T follicular helper cell (primary cell): ENCODE measurements at regions not wholly inside any gene's neighbourhood (a gene's known extent, or its start where the extent isn't known, plus 50 kb on each side); places are given as distances from the start of the nearest gene placed in this dataset.
"Not testable (repeated sequence)": the region's sequence is repeated elsewhere in the genome, so short reads cannot be mapped to it uniquely, and the experiment has no call there.

Experiments used
- DNase-seq: peaks from one replicate; pipeline ENCODE4 v3.0.0-alpha.2; 2020; ENCODE audit warnings: low read depth

- DNase-seq = no peak
These were observed 524.5 kb downstream of the TMEM38B start for GRCh38 chr9:106218854-106219253.

- DNase-seq = no peak
These were observed 526.1 kb downstream of the TMEM38B start for GRCh38 chr9:106220415-106220814.

- no peak for DNase-seq
These were observed 534.5 kb downstream of the TMEM38B start for GRCh38 chr9:106228861-106229260.

GRCh38 chr9:106233116-106233515, 538.8 kb downstream of the TMEM38B start:
- DNase-seq = no peak

- DNase-seq = not testable (repeated sequence)
These were observed 566.6 kb downstream of the TMEM38B start for GRCh38 chr9:106260908-106261307.

DNA sequence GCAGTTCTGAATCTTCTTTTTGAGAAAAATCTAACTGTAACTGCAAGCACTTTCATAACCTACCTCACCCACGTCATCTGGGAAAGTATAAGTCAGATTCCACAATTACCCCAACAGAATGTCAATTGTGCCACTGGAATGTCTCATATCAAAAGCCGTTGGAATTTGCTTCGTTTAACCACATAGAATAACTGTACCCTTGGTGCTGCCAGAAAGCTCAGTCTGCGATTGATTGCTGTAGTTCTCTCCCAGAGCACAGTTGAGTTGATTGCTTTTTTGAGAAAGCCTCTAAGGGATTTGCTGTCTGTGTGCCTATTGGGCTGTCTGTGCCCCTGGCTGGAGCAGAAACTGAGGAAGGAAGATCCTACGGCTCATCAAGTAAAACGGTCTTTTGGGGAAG, 583.6 kb downstream of the TMEM38B start:
- no peak for DNase-seq

GRCh38 chr9:106283769-106284168, 579.2 kb upstream of the ZNF462 start:
- no peak for DNase-seq

GRCh38 chr9:106284296-106284695, 578.7 kb upstream of the ZNF462 start:
- no peak for DNase-seq

DNA sequence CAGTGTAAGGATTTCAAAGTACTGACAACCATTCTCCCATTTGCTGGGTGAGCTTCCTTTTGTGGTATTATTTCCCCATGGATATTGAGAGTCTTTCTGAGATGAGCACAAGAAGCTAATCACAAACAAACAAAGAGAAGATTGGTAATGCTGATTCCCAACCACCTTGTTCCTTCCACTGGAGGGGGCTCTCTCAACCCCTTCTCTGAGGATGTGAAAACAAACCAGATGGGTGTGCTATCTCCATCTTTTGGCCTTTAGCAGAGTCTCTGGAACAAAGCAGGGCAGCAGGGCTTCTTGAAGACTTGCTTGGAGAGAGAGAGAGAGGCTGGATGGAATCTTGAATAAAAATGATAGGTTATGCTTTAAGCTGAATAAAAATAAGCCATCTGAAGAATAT, 576.7 kb upstream of the ZNF462 start:
- no peak for DNase-seq

DNA sequence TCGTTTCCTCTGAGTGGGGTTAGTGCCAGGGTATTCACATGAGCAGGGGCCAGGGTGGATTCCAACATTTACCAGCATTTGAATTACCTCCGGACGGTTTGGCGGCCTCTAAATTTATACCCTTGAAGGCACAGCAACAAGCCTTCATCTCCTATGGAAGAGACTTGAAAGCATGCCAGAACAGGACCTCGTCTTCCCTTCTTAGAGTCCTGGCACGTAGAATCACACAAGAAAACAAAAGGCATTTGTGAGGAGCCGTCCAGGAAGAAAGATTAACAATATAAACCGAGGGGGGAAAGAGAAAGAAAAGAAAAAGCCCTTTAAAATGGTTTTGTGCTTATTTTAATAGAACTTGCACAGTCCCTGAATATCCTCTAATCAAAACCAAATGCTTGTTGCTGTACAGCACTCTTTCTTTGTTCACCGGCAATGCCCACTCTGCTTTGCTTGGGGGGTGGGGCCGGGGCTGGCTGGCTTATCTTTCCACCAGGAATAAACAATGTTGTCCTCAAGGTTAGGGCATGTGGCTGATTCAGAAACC, 575.8 kb upstream of the ZNF462 start:
- no peak for DNase-seq

DNA sequence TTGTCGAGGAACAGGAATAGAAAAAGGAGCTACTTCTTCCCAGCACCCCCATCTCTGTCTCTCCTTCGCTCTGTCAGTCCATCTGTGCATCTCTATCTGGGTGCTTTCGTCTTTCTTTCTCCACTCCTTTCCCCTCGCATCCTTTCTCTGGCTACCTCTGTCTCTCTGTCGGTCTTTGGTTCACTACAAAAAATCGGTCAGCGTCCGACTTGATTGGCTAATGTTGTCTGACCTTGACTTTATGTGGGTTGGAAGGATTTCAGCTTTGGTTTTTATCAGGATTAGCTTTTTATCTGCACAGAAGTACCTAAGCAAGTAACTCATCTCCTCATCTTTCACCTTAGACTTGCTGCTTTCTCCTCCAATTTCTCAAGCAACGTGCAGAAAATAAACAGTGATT, 575.2 kb upstream of the ZNF462 start:
- DNase-seq = no peak

DNA sequence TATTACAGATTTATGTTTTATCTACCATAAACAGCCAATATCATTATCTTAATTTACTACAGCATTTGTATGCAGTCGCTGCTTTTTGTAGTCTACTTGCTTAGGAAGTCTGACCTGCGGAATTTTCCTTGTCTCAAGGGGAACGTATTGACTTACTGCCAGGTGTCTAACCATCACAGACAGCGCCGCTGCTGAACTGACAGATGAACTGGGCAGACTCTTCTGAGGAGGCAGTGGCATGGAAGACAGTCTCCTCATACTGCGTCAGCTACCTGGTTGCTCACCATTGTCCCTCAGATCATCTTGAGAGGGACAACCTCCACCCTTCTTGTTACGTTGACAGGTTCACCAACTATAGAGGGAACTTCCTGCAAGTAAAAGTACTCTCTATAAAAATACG, 574.3 kb upstream of the ZNF462 start:
- no peak for DNase-seq

GRCh38 chr9:106291786-106292185, 571.2 kb upstream of the ZNF462 start:
- no peak for DNase-seq

- DNase-seq = no peak
These were observed 566.5 kb upstream of the ZNF462 start for GRCh38 chr9:106296426-106296825.

DNA sequence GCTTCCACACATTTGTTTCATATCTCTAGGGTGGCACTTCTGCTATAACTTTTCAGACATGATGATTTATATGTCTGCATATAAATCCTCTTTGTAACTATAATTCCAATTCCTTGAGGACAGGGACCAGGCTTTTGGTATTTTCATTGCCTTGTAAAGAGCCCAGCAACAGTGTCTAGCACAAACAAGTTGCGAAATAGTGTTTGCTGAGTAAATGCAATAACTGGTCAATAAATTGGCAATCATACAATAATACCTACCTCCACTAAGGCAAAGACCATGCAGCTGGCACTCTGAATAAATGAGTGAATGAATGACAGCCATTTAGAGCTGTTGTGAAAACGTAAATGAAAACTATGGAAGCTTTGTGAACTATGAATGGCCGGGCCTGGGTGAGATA, 564.0 kb upstream of the ZNF462 start:
- DNase-seq = no peak

- DNase-seq = no peak
These were observed 558.5 kb upstream of the ZNF462 start for GRCh38 chr9:106304401-106304920.

GRCh38 chr9:106305428-106306133, 557.4 kb upstream of the ZNF462 start:
- DNase-seq = no peak

DNA sequence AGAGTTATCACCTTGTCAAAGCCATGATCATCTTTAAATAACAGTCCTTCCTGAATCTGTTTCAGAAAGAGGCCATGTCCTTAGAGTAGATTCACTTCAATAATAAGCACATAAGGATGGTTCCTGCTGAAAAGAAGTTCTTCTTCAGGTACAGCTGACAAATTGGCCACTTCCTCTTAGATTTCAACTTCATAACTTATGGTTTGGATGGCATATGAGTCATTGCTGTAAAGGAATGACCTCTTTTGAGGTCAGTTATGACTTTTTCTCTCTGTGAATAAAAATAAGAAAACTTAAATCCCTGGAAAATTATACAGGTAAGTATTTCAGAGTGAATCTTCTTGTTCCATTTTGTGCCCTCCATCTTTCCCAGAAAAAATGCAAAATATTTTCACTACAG, 555.3 kb upstream of the ZNF462 start:
- no peak for DNase-seq

DNA sequence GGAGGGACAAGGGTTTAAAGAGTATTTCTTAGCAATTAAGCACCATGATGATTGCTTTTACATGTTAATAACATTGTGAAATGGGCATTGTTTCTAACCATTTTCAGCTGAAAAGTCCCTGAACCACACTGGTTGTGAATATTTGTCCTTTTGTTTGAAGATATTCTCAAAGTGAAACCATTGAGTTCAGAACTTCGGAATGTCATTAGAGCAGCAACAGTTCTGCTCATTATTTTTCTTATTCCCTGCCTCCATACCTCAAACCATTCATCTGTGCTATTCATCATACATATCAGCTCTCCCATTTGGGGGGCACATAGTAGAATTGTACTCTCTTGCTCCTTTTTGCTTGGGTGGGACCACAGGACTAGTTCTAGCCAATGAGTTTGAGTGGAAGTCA, 553.0 kb upstream of the ZNF462 start:
- no peak for DNase-seq

DNA sequence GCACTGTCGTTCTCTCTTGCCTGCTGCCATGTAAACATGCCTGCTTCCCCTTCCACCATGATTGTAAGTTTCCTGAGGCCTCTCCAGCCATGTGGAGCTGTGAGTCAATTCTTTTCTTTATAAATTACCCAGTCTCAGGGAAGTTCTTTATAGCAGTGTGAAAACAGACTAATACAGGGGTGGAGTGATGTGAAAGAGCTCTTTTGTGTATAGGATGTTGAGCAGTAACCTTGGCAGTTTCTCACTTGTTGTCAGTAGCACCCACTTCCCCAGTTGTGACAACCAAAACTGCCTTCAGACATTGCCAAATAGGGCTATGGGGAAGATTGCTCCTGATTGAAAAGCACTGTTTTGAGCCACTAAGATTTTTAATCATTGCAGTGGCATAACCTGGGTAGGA, 552.2 kb upstream of the ZNF462 start:
- no peak for DNase-seq

DNA sequence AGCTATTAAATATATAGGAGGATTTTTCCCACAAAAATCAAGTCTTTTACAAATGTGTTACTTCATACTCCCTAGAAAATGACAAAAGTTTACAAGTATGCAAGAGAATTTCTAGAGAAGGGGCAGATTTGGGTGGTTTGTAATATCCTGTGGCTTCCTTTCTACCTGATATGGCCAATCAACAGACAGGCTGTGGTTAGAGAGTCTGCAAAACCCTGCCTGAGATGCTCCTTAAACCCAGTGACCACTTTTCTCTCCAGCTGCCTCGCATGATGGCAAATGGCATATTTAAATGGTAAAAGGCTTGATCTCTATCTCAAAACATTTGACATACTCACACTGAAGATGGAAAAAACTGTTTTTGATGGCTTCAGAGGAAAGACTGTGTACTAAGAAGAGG, 550.1 kb upstream of the ZNF462 start:
- DNase-seq = no peak

DNA sequence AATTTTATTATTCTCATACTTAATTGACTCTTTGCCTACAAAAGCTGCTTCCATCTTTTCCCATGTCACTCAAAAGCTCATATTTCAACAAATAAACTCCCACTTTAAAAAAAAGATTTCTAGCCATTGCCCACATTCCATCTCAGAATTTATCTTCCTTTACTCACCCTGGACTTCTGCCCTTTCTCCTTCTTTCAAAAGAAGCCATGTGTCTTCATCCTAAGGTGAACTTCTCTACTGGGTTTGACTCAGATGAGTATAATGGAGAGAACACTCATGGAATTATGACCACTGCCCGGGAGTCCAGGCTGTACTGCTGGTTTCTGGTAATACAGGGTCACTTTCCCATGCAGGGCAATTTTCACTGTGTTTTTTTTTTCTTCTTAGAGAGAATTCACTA, 548.5 kb upstream of the ZNF462 start:
- DNase-seq = no peak

DNA sequence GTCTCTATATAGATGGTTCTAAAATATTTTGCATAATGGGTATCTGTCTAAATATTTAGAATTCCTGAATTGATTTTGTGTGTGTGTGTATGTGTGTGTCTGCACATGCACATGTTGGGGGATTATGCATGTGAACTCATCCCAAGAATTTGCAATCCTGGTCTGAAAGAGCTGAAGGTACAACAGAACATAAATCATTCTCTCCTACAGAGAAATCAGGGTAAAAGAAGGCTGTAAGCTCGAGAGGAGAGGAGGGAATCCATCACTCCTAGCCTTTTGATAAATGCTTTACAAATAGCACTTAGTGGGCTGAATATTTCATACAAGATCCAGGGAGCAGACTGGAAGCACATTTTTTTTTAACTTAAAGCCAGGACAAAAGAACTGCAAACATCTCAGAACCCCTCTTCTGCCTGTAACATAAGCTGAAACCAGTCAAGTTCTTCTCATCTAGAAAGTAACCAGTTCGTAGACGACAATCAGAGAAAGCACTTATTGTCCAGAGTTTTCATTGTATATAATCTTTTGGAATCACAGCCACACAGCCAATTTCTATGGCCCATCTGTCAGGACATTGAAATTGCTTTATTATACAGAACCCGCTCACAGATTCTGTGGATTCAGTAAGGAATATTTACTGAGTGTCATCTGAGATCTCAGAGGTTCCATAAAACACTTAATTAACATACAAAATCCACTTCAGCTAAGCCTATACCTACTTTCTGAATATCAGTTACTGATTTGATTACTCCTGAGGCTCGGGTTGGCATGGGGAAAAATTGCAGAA, 541.4 kb upstream of the ZNF462 start:
- DNase-seq = no peak
